AG09319 (cell line): ENCODE measurements at regions not wholly inside any gene's neighbourhood (a gene's known extent, or its start where the extent isn't known, plus 50 kb on each side); places are given as distances from the start of the nearest gene placed in this dataset.
"Not testable (repeated sequence)": the region's sequence is repeated elsewhere in the genome, so short reads cannot be mapped to it uniquely, and the experiment has no call there.

Experiments
- DNase-seq: peaks from one replicate; pipeline ENCODE4 v3.0.0-alpha.2; 2010; ENCODE audit warnings: low read depth; ENCODE audit errors: extremely low read depth
- TF ChIP-seq, protein P1 (sequence below): IDR thresholded peaks from 2 replicates; pipeline ENCODE4 v1.5.1; 2011; ENCODE audit warnings: low read depth, mild to moderate bottlenecking, inconsistent platforms, low read length, moderate library complexity

GRCh38 chr13:44734201-44734707 is 158.1 kb upstream of the TSC22D1 start:
- peak; percentile 71 for DNase-seq
- TF ChIP-seq, protein P1, sequence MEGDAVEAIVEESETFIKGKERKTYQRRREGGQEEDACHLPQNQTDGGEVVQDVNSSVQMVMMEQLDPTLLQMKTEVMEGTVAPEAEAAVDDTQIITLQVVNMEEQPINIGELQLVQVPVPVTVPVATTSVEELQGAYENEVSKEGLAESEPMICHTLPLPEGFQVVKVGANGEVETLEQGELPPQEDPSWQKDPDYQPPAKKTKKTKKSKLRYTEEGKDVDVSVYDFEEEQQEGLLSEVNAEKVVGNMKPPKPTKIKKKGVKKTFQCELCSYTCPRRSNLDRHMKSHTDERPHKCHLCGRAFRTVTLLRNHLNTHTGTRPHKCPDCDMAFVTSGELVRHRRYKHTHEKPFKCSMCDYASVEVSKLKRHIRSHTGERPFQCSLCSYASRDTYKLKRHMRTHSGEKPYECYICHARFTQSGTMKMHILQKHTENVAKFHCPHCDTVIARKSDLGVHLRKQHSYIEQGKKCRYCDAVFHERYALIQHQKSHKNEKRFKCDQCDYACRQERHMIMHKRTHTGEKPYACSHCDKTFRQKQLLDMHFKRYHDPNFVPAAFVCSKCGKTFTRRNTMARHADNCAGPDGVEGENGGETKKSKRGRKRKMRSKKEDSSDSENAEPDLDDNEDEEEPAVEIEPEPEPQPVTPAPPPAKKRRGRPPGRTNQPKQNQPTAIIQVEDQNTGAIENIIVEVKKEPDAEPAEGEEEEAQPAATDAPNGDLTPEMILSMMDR, result no peak

GRCh38 chr13:44732503-44733098 is 156.5 kb upstream of the TSC22D1 start:
- TF ChIP-seq, protein P1, result no peak
- no peak for DNase-seq

- TF ChIP-seq, protein P1, result no peak
- DNase-seq, result no peak
Measured at GRCh38 chr13:44730851-44731250, 154.7 kb upstream of the TSC22D1 start.

- TF ChIP-seq, protein P1, result no peak
- DNase-seq, result no peak
Measured at GRCh38 chr13:44730099-44730498, 154.0 kb upstream of the TSC22D1 start.

DNA sequence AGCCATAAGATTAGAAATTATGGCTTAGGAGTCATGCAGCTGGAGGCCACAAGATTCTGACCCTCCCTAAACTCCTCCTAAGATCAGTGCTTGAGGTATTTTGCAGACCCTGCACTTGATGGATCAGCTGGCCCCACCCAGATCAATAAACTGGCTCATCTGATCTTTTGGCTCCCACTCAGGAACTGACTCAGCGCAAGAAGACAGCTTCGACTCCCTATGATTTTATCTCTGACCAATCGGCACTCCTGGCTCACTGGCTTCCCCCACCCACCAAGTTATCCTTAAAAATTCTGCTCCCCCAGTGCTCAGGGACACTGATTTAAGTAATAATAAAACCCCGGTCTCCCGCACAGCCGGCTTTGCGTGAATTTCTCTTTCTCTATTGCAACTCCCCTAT is 151.5 kb upstream of the TSC22D1 start:
- not testable (repeated sequence) for DNase-seq

- TF ChIP-seq, protein P1, result no peak
Measured at GRCh38 chr13:44726778-44727177, 150.6 kb upstream of the TSC22D1 start.

DNA sequence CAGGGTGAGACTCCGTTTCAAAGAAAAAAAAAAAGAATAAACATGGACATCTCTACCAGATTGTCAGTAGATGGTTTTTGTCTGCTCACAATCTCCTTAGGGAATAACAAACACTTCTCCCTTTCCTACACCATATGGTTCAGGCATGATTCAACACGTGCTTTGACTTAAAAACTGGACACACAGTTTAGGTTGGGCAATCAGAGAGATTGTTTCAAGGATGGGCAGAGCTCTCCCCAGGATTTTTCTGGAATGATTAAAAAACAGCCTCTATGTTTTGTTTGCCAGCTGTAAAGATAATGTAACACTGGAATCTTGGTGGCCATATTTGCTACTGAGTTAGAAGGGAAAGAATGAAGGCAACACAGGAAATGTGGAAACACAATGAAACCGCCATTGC is 150.1 kb upstream of the TSC22D1 start:
- DNase-seq, result peak; percentile 93
- TF ChIP-seq, protein P1, result no peak

More at GRCh38 chr13:44726778-44727177, 150.6 kb upstream of the TSC22D1 start:
- no peak for DNase-seq
